MM.1S (cell line): ENCODE measurements at regions not wholly inside any gene's neighbourhood (a gene's known extent, or its start where the extent isn't known, plus 50 kb on each side); places are given as distances from the start of the nearest gene placed in this dataset.

Experiments
- DNase-seq: peaks from one replicate; pipeline ENCODE4 v3.0.0-alpha.2; 2015
- H2AFZ ChIP-seq: fragments of 300-600 bp; sonication (generic); 2 replicates; pipeline ENCODE4 v1.6.0; 2016; ENCODE audit warnings: antibody characterized with exemption, low read length
- H3F3A ChIP-seq: fragments of 300-600 bp; sonication (generic); 2 replicates; pipeline ENCODE4 v1.6.1; 2016; ENCODE audit warnings: mild to moderate bottlenecking, antibody characterized with exemption, low read length, moderate library complexity, mixed read lengths; ENCODE audit not compliant: insufficient read depth
- H3K27ac ChIP-seq: fragments of 300-600 bp; sonication (generic); 2 replicates; pipeline ENCODE4 v1.5.1; 2016; ENCODE audit warnings: mild to moderate bottlenecking, low read length
- H3K27me3 ChIP-seq: fragments of 300-600 bp; sonication (generic); replicated peaks from 2 replicates; pipeline ENCODE4 v1.6.0; 2016; ENCODE audit warnings: low read length; ENCODE audit not compliant: insufficient read depth
- H3K36me3 ChIP-seq: fragments of 300-600 bp; sonication (generic); replicated peaks from 2 replicates; pipeline ENCODE4 v1.6.1; 2016; ENCODE audit warnings: mild to moderate bottlenecking, low read length, mixed read lengths; ENCODE audit not compliant: insufficient read depth
- H3K4me1 ChIP-seq: fragments of 300-600 bp; sonication (generic); 2 replicates; pipeline ENCODE4 v1.6.1; 2016; ENCODE audit warnings: low read length, mixed read lengths
- H3K4me2 ChIP-seq: fragments of 300-600 bp; sonication (generic); 2 replicates; pipeline ENCODE4 v1.6.0; 2016; ENCODE audit warnings: low read depth, low read length
- H3K4me3 ChIP-seq: fragments of 300-600 bp; sonication (generic); 2 replicates; pipeline ENCODE4 v1.5.1; 2016; ENCODE audit warnings: low read length, mixed read lengths
- H3K79me2 ChIP-seq: fragments of 300-600 bp; sonication (generic); 2 replicates; pipeline ENCODE4 v1.6.1; 2016; ENCODE audit warnings: mixed run types, low read length, mixed read lengths
- H3K9ac ChIP-seq: fragments of 300-600 bp; sonication (generic); 2 replicates; pipeline ENCODE4 v1.6.1; 2016; ENCODE audit warnings: low read length, mixed read lengths
- H3K9me2 ChIP-seq: fragments of 300-600 bp; sonication (generic); replicated peaks from 2 replicates; pipeline ENCODE4 v1.6.1; 2016; ENCODE audit warnings: mild to moderate bottlenecking, low read length, mixed read lengths; ENCODE audit not compliant: insufficient read depth
- H3K9me3 ChIP-seq: fragments of 300-600 bp; sonication (generic); replicated peaks from 2 replicates; pipeline ENCODE4 v1.6.1; 2016; ENCODE audit warnings: mild to moderate bottlenecking, low read length, mixed read lengths; ENCODE audit not compliant: insufficient read depth
- H4K20me1 ChIP-seq: fragments of 300-600 bp; sonication (generic); 2 replicates; pipeline ENCODE4 v1.6.1; 2016; ENCODE audit warnings: mild to moderate bottlenecking, low read length, moderate library complexity, mixed read lengths; ENCODE audit not compliant: insufficient read depth
- CTCF ChIP-seq: fragments of 300-600 bp; sonication (generic); IDR thresholded peaks from 2 replicates; pipeline ENCODE4 v1.5.1; 2016; ENCODE audit warnings: antibody characterized with exemption, low read length, mixed read lengths
- EZH2 ChIP-seq: fragments of 300-600 bp; sonication (generic); optimal IDR thresholded peaks from 2 replicates; pipeline ENCODE3; 2017; ENCODE audit warnings: low read depth, mild to moderate bottlenecking, antibody characterized with exemption, low read length, mixed read lengths
- EZH2phosphoT487 ChIP-seq: fragments of 300-600 bp; sonication (generic); IDR thresholded peaks from 2 replicates; pipeline ENCODE4 v1.6.1; 2018; ENCODE audit warnings: antibody characterized with exemption, low read length

- Histone ChIP-seq H3K36me3 (no peaks in the 10 kb centered on the region), H3K4me3 (no peak overlapping the region), H3K4me1 (no peaks in the 10 kb centered on the region), H3K27me3 (no peaks in the 10 kb centered on the region), H3K9ac (no peak overlapping the region), H2AFZ (no peak overlapping the region), H3F3A (no peaks in the 10 kb centered on the region), H3K9me2 (no peaks in the 10 kb centered on the region), H3K9me3 (no peaks in the 10 kb centered on the region), H3K79me2 (no peaks in the 10 kb centered on the region), H3K4me2 (no peak overlapping the region), H3K27ac (no peak overlapping the region), H4K20me1 (no peaks in the 10 kb centered on the region)
- TF ChIP-seq CTCF, result no peak
- no peak for DNase-seq
Observed at GRCh38 chr20:39533858-39534257, 571.7 kb downstream of the DHX35 start.

GRCh38 chr20:39532205-39532604, 570.1 kb downstream of the DHX35 start:
- no peak overlapping the region for H3K4me3 ChIP-seq
- no peak overlapping the region for H3K4me2 ChIP-seq
- H3K9me2 ChIP-seq, result no peaks in the 10 kb centered on the region
- H4K20me1 ChIP-seq, result no peaks in the 10 kb centered on the region
- TF ChIP-seq EZH2phosphoT487 (no peak), CTCF (no peak), EZH2 (no peak)
- H3K27ac ChIP-seq, result no peak overlapping the region
- H3K9ac ChIP-seq, result no peak overlapping the region
- H3F3A ChIP-seq, result no peaks in the 10 kb centered on the region
- no peak for DNase-seq
- H3K27me3 ChIP-seq, result no peaks in the 10 kb centered on the region
- H2AFZ ChIP-seq, result no peak overlapping the region
- no peaks in the 10 kb centered on the region for H3K36me3 ChIP-seq
- H3K9me3 ChIP-seq, result no peaks in the 10 kb centered on the region
- H3K79me2 ChIP-seq, result no peaks in the 10 kb centered on the region
- H3K4me1 ChIP-seq, result no peaks in the 10 kb centered on the region

- no peaks in the 10 kb centered on the region for H3K36me3 ChIP-seq
- H3K4me1 ChIP-seq, result no peaks in the 10 kb centered on the region
- no peaks in the 10 kb centered on the region for H4K20me1 ChIP-seq
- H3F3A ChIP-seq, result no peaks in the 10 kb centered on the region
- no peak overlapping the region for H3K4me2 ChIP-seq
- no peak overlapping the region for H3K27ac ChIP-seq
- no peak for TF ChIP-seq CTCF
- TF ChIP-seq EZH2phosphoT487, result no peak
- no peak for TF ChIP-seq EZH2
- no peaks in the 10 kb centered on the region for H3K27me3 ChIP-seq
- no peak overlapping the region for H2AFZ ChIP-seq
- no peaks in the 10 kb centered on the region for H3K79me2 ChIP-seq
- H3K9me3 ChIP-seq, result no peaks in the 10 kb centered on the region
- no peak overlapping the region for H3K4me3 ChIP-seq
- DNase-seq, result no peak
- no peak overlapping the region for H3K9ac ChIP-seq
- no peaks in the 10 kb centered on the region for H3K9me2 ChIP-seq
Observed at GRCh38 chr20:39528436-39528835, 566.3 kb downstream of the DHX35 start.
